ENCODE measurements at regions not wholly inside any gene's neighbourhood (a gene's known extent, or its start where the extent isn't known, plus 50 kb on each side); places are given as distances from the start of the nearest gene placed in this dataset.

DNA sequence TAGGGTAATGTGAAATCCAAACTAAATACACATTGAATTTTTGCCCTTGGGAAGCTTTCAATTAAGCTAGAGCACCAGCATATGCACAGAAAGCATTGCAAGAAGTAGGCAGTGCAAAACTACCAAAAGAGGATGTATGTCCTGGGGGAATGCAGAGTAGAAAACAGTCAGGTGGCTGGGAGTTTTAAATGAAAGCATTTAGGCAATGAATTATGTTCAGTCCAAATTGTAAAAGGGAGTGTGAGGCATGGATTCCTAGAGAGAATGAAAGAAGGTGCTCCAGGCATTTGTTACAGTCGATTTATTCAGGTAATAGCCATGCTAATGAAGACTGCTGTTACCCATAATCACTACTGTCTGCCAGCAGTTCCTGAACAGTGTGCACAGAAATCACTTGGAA lies 604.1 kb upstream of the POU3F2 start:
- no peaks in the 10 kb centered on the region for H3K27me3 ChIP-seq (ENCODE audit: low read length)
- H4K20me1 ChIP-seq (ENCODE audit: low read depth, low read length): no peaks in the 10 kb centered on the region
- TF ChIP-seq, protein P1, sequence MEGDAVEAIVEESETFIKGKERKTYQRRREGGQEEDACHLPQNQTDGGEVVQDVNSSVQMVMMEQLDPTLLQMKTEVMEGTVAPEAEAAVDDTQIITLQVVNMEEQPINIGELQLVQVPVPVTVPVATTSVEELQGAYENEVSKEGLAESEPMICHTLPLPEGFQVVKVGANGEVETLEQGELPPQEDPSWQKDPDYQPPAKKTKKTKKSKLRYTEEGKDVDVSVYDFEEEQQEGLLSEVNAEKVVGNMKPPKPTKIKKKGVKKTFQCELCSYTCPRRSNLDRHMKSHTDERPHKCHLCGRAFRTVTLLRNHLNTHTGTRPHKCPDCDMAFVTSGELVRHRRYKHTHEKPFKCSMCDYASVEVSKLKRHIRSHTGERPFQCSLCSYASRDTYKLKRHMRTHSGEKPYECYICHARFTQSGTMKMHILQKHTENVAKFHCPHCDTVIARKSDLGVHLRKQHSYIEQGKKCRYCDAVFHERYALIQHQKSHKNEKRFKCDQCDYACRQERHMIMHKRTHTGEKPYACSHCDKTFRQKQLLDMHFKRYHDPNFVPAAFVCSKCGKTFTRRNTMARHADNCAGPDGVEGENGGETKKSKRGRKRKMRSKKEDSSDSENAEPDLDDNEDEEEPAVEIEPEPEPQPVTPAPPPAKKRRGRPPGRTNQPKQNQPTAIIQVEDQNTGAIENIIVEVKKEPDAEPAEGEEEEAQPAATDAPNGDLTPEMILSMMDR (IDR thresholded peaks at IDR 0.05; ENCODE audit: insufficient read depth, low read length, poor library complexity, severe bottlenecking): no peak
- no peak for TF ChIP-seq EZH2phosphoT487 (conservative IDR thresholded peaks at IDR 0.05; ENCODE audit: low read length)
- no peak overlapping the region for H3K4me3 ChIP-seq (ENCODE audit: insufficient read depth, low read length, poor library complexity, severe bottlenecking)
- no peak overlapping the region for H3K9ac ChIP-seq (ENCODE audit: low read length)
- no peaks in the 10 kb centered on the region for H3K79me2 ChIP-seq (ENCODE audit: insufficient read depth, low read length)
- H3K36me3 ChIP-seq (ENCODE audit: low read length): no peaks in the 10 kb centered on the region
- no peak overlapping the region for H3K27ac ChIP-seq (ENCODE audit: low read depth, low read length)
- H3K9me2 ChIP-seq (replicated peaks; ENCODE audit: insufficient read depth, low read length): no peaks in the 10 kb centered on the region
- H2AFZ ChIP-seq (ENCODE audit: low read depth, low read length, severe bottlenecking): no peak overlapping the region
- H3F3A ChIP-seq (ENCODE audit: insufficient read depth): no peaks in the 10 kb centered on the region
- H3K4me2 ChIP-seq (ENCODE audit: low read depth, low read length, poor library complexity, severe bottlenecking): no peak overlapping the region
- H3K9me3 ChIP-seq (ENCODE audit: insufficient read depth, low read length): no peaks in the 10 kb centered on the region

DNA sequence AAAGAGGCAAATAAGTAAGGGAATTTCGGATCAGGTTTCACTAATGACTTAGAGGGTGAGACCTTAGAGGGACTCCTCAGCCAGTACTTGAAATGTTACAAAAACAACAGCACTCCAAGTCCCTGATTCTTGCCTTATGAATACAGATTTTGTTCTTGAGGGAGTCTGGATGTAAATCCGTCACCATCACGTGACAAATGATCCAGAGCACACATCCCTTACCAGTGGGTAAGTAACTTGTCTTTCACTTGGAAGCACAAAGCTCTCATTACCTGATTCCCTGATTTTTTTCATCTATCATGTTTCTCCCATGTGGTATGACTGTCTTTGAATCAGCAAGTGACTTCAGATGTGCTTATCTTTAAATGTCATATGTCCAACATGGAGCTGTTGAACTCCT lies 595.3 kb upstream of the POU3F2 start:
- Histone ChIP-seq H3K27me3 (ENCODE audit: low read length) (no peaks in the 10 kb centered on the region), H3F3A (ENCODE audit: insufficient read depth) (no peaks in the 10 kb centered on the region), H4K20me1 (ENCODE audit: low read depth, low read length) (no peaks in the 10 kb centered on the region), H3K79me2 (ENCODE audit: insufficient read depth, low read length) (no peaks in the 10 kb centered on the region), H3K9ac (ENCODE audit: low read length) (no peak overlapping the region), H3K4me3 (ENCODE audit: insufficient read depth, low read length, poor library complexity, severe bottlenecking) (no peak overlapping the region), H3K27ac (ENCODE audit: low read depth, low read length) (no peak overlapping the region), H3K4me2 (ENCODE audit: low read depth, low read length, poor library complexity, severe bottlenecking) (no peak overlapping the region), H3K36me3 (ENCODE audit: low read length) (no peaks in the 10 kb centered on the region), H3K9me2 (replicated peaks; ENCODE audit: insufficient read depth, low read length) (no peaks in the 10 kb centered on the region), H3K9me3 (ENCODE audit: insufficient read depth, low read length) (no peaks in the 10 kb centered on the region), H2AFZ (ENCODE audit: low read depth, low read length, severe bottlenecking) (no peak overlapping the region)
- TF ChIP-seq, protein P1 (IDR thresholded peaks at IDR 0.05; ENCODE audit: insufficient read depth, low read length, poor library complexity, severe bottlenecking): no peak
- TF ChIP-seq EZH2phosphoT487 (conservative IDR thresholded peaks at IDR 0.05; ENCODE audit: low read length): no peak

DNA sequence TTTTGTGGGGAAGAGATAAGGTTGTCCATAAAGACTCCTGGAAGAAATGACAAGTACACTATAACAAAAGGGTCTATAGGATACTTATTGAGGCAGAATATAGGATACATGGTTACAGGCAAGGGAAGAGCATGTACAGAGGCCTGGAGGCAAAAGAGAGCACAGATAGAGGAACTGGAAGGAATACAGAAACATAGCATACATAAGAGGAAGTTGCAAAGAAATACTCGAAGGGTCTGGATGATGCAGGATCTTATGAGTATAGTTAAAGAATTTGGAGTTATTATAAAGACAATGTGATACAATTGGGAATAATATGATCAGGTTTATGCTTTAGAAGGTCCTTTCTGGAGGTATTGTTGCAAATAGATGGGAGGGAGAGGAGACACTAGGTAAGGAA lies 592.7 kb upstream of the POU3F2 start:
- H3K9me2 ChIP-seq (replicated peaks; ENCODE audit: insufficient read depth, low read length): no peaks in the 10 kb centered on the region

More for the DNA sequence above, 592.7 kb upstream of the POU3F2 start:
- Histone ChIP-seq H3K4me3 (ENCODE audit: insufficient read depth, low read length, poor library complexity, severe bottlenecking) (no peak overlapping the region), H3K36me3 (ENCODE audit: low read length) (no peaks in the 10 kb centered on the region), H3K9me3 (ENCODE audit: insufficient read depth, low read length) (no peaks in the 10 kb centered on the region), H3K9ac (ENCODE audit: low read length) (no peak overlapping the region), H3F3A (ENCODE audit: insufficient read depth) (no peaks in the 10 kb centered on the region), H3K79me2 (ENCODE audit: insufficient read depth, low read length) (no peaks in the 10 kb centered on the region), H4K20me1 (ENCODE audit: low read depth, low read length) (no peaks in the 10 kb centered on the region), H3K27me3 (ENCODE audit: low read length) (no peaks in the 10 kb centered on the region), H3K27ac (ENCODE audit: low read depth, low read length) (no peak overlapping the region), H2AFZ (ENCODE audit: low read depth, low read length, severe bottlenecking) (no peak overlapping the region), H3K4me2 (ENCODE audit: low read depth, low read length, poor library complexity, severe bottlenecking) (no peak overlapping the region)
- no peak for TF ChIP-seq EZH2phosphoT487 (conservative IDR thresholded peaks at IDR 0.05; ENCODE audit: low read length)
- TF ChIP-seq, protein P1 (IDR thresholded peaks at IDR 0.05; ENCODE audit: insufficient read depth, low read length, poor library complexity, severe bottlenecking): no peak
